ENCODE measurements at regions not wholly inside any gene's neighbourhood (a gene's known extent, or its start where the extent isn't known, plus 50 kb on each side); places are given as distances from the start of the nearest gene placed in this dataset.
"Not testable (repeated sequence)": the region's sequence is repeated elsewhere in the genome, so short reads cannot be mapped to it uniquely, and the experiment has no call there.

GRCh38 chr6:74534465-74535211, 671.2 kb downstream of the COL12A1 start:
- Mint-ChIP-seq H3K4me3 (no peak overlapping the region), H3K4me1 (ENCODE audit: low read depth) (no peaks in the 10 kb centered on the region), H3K27ac (no peak overlapping the region), H3K9me3 (ENCODE audit: insufficient read depth) (no peaks in the 10 kb centered on the region), H3K27me3 (ENCODE audit: low read depth) (no peaks in the 10 kb centered on the region), H3K36me3 (ENCODE audit: low read depth) (no peaks in the 10 kb centered on the region)
- DNase-seq (no peak), ATAC-seq (no peak)
- POLR2A ChIA-PET, result no interaction called here
- CTCF ChIA-PET, result no interaction called here

GRCh38 chr6:74519163-74519562, 686.7 kb downstream of the COL12A1 start:
- H3K27me3 Mint-ChIP-seq (ENCODE audit: low read depth), result no peaks in the 10 kb centered on the region
- no peak overlapping the region for H3K27ac Mint-ChIP-seq
- no peak overlapping the region for H3K4me3 Mint-ChIP-seq
- DNase-seq (no peak), ATAC-seq (no peak)
- POLR2A ChIA-PET, result no interaction called here
- H3K4me1 Mint-ChIP-seq (ENCODE audit: low read depth), result no peaks in the 10 kb centered on the region
- no peaks in the 10 kb centered on the region for H3K36me3 Mint-ChIP-seq (ENCODE audit: low read depth)
- peaks cover 8% of the 10 kb centered on the region for H3K9me3 Mint-ChIP-seq (ENCODE audit: insufficient read depth)
- CTCF ChIA-PET, result no interaction called here

DNA sequence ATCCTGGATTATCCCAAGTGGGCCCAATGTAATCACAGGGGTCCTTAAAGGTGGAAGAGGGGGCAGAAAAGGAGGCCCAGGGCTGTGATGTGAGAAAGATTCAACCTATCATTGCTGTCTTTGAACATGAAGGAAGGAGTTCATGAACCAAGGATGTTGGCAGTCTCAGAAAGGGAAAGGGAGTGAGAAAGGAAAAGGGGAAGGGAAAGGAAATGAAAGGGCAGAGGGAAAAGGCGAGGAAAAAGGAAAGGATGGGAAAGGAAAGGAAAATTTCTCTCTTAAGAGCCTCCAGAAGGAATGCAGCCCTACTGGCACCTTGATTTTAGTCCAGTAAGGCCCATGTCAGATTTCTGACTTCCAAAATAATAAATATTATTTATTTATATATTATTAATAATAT, 687.8 kb downstream of the COL12A1 start:
- POLR2A ChIA-PET, result no interaction called here
- no peak for ATAC-seq
- no peak overlapping the region for H3K4me3 Mint-ChIP-seq
- no peaks in the 10 kb centered on the region for H3K4me1 Mint-ChIP-seq (ENCODE audit: low read depth)
- CTCF ChIA-PET, result no interaction called here
- H3K9me3 Mint-ChIP-seq (ENCODE audit: insufficient read depth), result peaks cover 8% of the 10 kb centered on the region
- H3K27me3 Mint-ChIP-seq (ENCODE audit: low read depth), result no peaks in the 10 kb centered on the region
- no peaks in the 10 kb centered on the region for H3K36me3 Mint-ChIP-seq (ENCODE audit: low read depth)
- DNase-seq, result no peak
- H3K27ac Mint-ChIP-seq, result no peak overlapping the region

- DNase-seq, result no peak
- H3K4me1 Mint-ChIP-seq (ENCODE audit: low read depth), result no peaks in the 10 kb centered on the region
These were observed 695.0 kb downstream of the COL12A1 start for GRCh38 chr6:74510878-74511277.

DNA sequence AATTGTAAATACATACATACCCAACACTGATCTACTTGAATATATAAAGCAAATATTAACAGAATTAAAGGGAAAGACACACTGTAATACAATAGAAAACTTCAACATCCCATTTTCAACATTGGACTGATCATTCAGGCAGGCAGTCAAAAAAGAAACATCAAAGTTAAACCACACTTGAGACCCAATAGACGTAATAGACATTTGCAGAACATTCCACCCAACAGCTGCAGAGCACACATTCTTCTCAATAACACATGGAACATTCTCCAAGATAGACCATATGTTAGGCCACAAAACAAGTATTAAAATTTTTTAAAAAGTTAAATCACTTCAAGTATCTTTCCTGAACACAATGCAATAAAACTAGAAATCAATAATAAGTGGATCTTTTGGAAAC, 698.2 kb downstream of the COL12A1 start:
- CTCF ChIA-PET, result no interaction called here
- ATAC-seq, result no peak
- H3K27ac Mint-ChIP-seq, result no peak overlapping the region
- no peaks in the 10 kb centered on the region for H3K36me3 Mint-ChIP-seq (ENCODE audit: low read depth)
- POLR2A ChIA-PET, result no interaction called here
- H3K27me3 Mint-ChIP-seq (ENCODE audit: low read depth), result no peaks in the 10 kb centered on the region
- no peak for DNase-seq
- H3K4me1 Mint-ChIP-seq (ENCODE audit: low read depth), result no peaks in the 10 kb centered on the region
- H3K4me3 Mint-ChIP-seq, result no peak overlapping the region
- H3K9me3 Mint-ChIP-seq (ENCODE audit: insufficient read depth), result peaks cover 24% of the 10 kb centered on the region

More at GRCh38 chr6:74510878-74511277, 695.0 kb downstream of the COL12A1 start:
- ChIA-PET CTCF (no interaction called here), POLR2A (no interaction called here)
- Mint-ChIP-seq H3K36me3 (ENCODE audit: low read depth) (no peaks in the 10 kb centered on the region), H3K9me3 (ENCODE audit: insufficient read depth) (peaks cover 16% of the 10 kb centered on the region), H3K27me3 (ENCODE audit: low read depth) (no peaks in the 10 kb centered on the region), H3K27ac (no peak overlapping the region), H3K4me3 (no peak overlapping the region)
- no peak for ATAC-seq

DNA sequence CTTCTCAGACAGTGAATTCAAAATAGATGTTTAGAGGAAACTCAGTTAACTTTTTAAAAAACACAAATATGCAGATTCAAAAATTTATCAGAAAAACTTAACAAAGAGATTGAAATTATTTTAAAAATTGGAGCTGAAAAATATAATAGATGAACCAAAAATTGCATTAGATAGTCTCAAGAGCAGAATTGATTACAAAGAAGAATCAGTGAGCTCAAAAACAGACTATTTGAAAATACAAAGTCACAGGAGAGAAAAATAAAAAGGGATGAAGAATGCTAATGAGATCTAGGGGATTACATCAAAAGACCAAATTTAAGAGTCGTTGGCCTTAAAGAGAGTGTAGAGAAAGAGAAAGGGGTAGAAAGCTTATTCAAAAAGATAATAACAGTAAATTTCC, 700.5 kb downstream of the COL12A1 start:
- Mint-ChIP-seq H3K36me3 (ENCODE audit: low read depth) (no peaks in the 10 kb centered on the region), H3K27me3 (ENCODE audit: low read depth) (no peaks in the 10 kb centered on the region), H3K9me3 (ENCODE audit: insufficient read depth) (peaks cover 22% of the 10 kb centered on the region), H3K4me3 (no peak overlapping the region), H3K4me1 (ENCODE audit: low read depth) (no peaks in the 10 kb centered on the region), H3K27ac (no peak overlapping the region)
- no peak for DNase-seq
- ATAC-seq, result no peak
- POLR2A ChIA-PET, result no interaction called here
- CTCF ChIA-PET, result no interaction called here

DNA sequence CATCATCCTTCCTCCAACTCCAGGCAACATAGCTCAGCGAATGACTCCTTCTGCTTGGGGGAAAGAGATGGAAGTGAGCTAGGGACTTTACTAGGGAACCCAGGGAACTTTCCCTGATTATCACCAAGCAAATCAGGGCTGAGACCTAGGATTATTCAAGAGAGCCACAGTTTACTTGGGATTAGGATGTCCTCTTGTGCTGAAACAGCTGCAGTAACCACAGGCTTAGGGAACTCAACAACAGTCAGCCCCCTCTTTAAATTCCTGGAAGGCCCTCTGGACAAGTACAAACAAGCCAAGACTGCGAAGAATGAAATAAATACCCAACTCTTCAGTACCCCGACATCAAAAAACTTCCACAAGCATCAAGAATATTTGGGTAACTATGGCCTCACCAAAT, 700.9 kb downstream of the COL12A1 start:
- no peaks in the 10 kb centered on the region for H3K4me1 Mint-ChIP-seq (ENCODE audit: low read depth)
- H3K4me3 Mint-ChIP-seq, result no peak overlapping the region
- no peak overlapping the region for H3K27ac Mint-ChIP-seq
- DNase-seq, result no peak
- H3K36me3 Mint-ChIP-seq (ENCODE audit: low read depth), result no peaks in the 10 kb centered on the region
- peaks cover 18% of the 10 kb centered on the region for H3K9me3 Mint-ChIP-seq (ENCODE audit: insufficient read depth)
- ATAC-seq, result no peak
- ChIA-PET CTCF (no interaction called here), POLR2A (no interaction called here)
- H3K27me3 Mint-ChIP-seq (ENCODE audit: low read depth), result no peaks in the 10 kb centered on the region

DNA sequence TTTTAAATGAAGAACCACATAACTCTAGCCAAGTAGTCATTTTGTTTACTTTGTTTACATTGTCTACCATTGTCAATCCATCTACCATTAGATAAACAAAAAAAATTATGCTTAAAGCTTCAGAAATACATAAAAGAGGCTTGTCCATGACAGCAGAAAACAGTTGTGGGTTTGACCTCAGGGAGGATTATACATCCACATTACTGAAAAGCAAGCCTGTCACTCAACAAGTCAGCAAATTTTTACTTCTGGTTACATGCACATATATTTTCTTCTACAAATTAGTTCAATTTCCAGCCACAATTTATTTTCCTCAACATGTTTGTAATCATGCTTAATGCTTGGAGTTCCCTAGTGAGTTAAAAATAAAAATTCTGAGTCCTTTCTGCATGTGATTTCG, 713.3 kb downstream of the COL12A1 start:
- CTCF ChIA-PET, result no interaction called here
- ATAC-seq (no peak), DNase-seq (no peak)
- H3K27me3 Mint-ChIP-seq (ENCODE audit: low read depth), result no peaks in the 10 kb centered on the region
- H3K4me1 Mint-ChIP-seq (ENCODE audit: low read depth), result no peaks in the 10 kb centered on the region
- H3K4me3 Mint-ChIP-seq, result no peak overlapping the region
- POLR2A ChIA-PET, result no interaction called here
- no peak overlapping the region for H3K27ac Mint-ChIP-seq
- H3K36me3 Mint-ChIP-seq (ENCODE audit: low read depth), result no peaks in the 10 kb centered on the region
- peaks cover 3% of the 10 kb centered on the region for H3K9me3 Mint-ChIP-seq (ENCODE audit: insufficient read depth)

GRCh38 chr6:74491844-74492374, 713.9 kb downstream of the COL12A1 start:
- Mint-ChIP-seq H3K27ac (no peak overlapping the region), H3K9me3 (ENCODE audit: insufficient read depth) (peaks cover 3% of the 10 kb centered on the region), H3K27me3 (ENCODE audit: low read depth) (no peaks in the 10 kb centered on the region), H3K4me1 (ENCODE audit: low read depth) (no peaks in the 10 kb centered on the region), H3K4me3 (no peak overlapping the region), H3K36me3 (ENCODE audit: low read depth) (no peaks in the 10 kb centered on the region)
- no peak for ATAC-seq
- no peak for DNase-seq
- POLR2A ChIA-PET, result no interaction called here
- CTCF ChIA-PET, result no interaction called here

DNA sequence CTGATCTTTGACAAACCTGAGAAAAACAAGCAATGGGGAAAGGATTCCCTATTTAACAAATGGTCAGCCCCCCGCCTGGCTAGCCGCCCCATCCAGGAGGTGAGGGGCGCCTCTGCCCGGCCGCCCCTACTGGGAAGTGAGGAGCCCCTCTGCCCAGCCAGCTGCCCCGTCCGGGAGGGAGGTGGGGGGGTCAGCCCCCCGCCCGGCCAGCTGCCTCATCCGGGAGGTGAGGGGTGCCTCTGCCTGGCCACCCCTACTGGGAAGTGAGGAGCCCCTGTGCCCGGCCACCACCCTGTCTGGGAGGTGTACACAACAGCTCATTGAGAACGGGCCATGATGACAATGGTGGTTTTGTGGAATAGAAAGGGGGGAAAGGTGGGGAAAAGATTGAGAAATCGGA, 717.1 kb downstream of the COL12A1 start:
- CTCF ChIA-PET; H3K4me1 Mint-ChIP-seq (ENCODE audit: low read depth); H3K9me3 Mint-ChIP-seq (ENCODE audit: insufficient read depth); H3K27ac Mint-ChIP-seq; DNase-seq; ATAC-seq; POLR2A ChIA-PET; H3K27me3 Mint-ChIP-seq (ENCODE audit: low read depth); H3K36me3 Mint-ChIP-seq (ENCODE audit: low read depth); H3K4me3 Mint-ChIP-seq: not testable (repeated sequence)

DNA sequence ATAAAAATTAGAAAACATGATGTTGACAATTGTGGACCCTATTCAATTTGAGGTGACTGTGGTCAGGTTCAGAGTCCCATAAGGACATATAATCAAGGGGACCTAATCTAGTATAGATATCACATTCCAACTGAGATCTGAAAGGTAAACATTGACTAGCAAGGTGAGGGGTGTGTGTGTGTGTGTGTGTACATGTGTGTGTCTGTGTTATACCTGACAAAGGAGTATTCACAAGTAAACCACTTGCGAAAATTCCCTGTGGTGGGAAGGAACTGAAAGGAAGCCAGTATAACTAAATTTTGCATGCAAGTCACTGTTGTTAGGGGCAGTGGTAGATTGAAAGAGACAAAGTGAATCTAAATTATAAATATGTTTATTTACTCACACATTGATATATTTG, 723.7 kb downstream of the COL12A1 start:
- ATAC-seq (no peak), DNase-seq (no peak)
- ChIA-PET POLR2A (no interaction called here), CTCF (no interaction called here)
- Mint-ChIP-seq H3K27ac (no peak overlapping the region), H3K9me3 (ENCODE audit: insufficient read depth) (peaks cover 8% of the 10 kb centered on the region), H3K36me3 (ENCODE audit: low read depth) (no peaks in the 10 kb centered on the region), H3K4me3 (no peak overlapping the region), H3K27me3 (ENCODE audit: low read depth) (no peaks in the 10 kb centered on the region), H3K4me1 (ENCODE audit: low read depth) (no peaks in the 10 kb centered on the region)

GRCh38 chr6:74480561-74480960, 725.3 kb downstream of the COL12A1 start:
- no peaks in the 10 kb centered on the region for H3K27me3 Mint-ChIP-seq (ENCODE audit: low read depth)
- H3K9me3 Mint-ChIP-seq (ENCODE audit: insufficient read depth), result peaks cover 8% of the 10 kb centered on the region
- H3K36me3 Mint-ChIP-seq (ENCODE audit: low read depth), result no peaks in the 10 kb centered on the region
- H3K4me1 Mint-ChIP-seq (ENCODE audit: low read depth), result no peaks in the 10 kb centered on the region
- CTCF ChIA-PET, result no interaction called here
- H3K4me3 Mint-ChIP-seq, result no peak overlapping the region
- ATAC-seq (no peak), DNase-seq (no peak)
- H3K27ac Mint-ChIP-seq, result no peak overlapping the region
- POLR2A ChIA-PET, result no interaction called here

DNA sequence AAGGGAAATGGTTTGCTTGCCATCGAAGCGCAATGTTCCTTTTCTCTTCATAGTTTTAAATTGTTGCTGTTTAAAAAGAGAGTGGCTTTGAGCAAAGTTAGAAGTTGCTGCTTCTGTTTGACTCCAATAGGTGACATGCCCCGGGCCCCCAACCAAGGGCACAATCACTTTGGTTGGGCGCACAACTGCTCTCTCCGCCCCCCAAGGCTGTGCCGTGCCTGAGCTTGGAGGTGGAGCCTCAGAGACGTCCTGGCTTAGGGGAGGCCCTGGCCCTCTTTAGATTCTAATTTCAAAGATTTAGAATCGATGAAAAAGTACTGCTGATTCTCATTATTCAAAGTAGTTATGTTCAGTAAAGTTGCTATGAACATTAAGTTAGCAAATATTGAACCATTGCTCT, 725.9 kb downstream of the COL12A1 start:
- Mint-ChIP-seq H3K36me3 (ENCODE audit: low read depth) (no peaks in the 10 kb centered on the region), H3K27ac (no peak overlapping the region), H3K4me1 (ENCODE audit: low read depth) (no peaks in the 10 kb centered on the region), H3K27me3 (ENCODE audit: low read depth) (no peaks in the 10 kb centered on the region), H3K4me3 (no peak overlapping the region), H3K9me3 (ENCODE audit: insufficient read depth) (peaks cover 4% of the 10 kb centered on the region)
- ATAC-seq (no peak), DNase-seq (no peak)
- ChIA-PET POLR2A (no interaction called here), CTCF (no interaction called here)

All from activated CD8-positive, alpha-beta T cell treated with anti-CD3 and anti-CD28 coated beads, Interleukin-2, amount 10 ng/mL, durations not matched to agents 7 days and 5 days (primary cell).